Brain microvascular endothelial cell (primary cell): ENCODE measurements at regions not wholly inside any gene's neighbourhood (a gene's known extent, or its start where the extent isn't known, plus 50 kb on each side); places are given as distances from the start of the nearest gene placed in this dataset.

ENCODE experiments used
- DNase-seq: peaks from one replicate; pipeline ENCODE4 v3.0.0-alpha.2; 2020
- H3K27ac ChIP-seq: fragments of 250-450 bp; sonication (Bioruptor Pico); 2 replicates; pipeline ENCODE4 v1.5.1; 2020; ENCODE audit warnings: mild to moderate bottlenecking, moderate library complexity
- H3K27me3 ChIP-seq: fragments of 250-450 bp; sonication (Bioruptor Pico); replicated peaks from 2 replicates; pipeline ENCODE4 v1.5.1; 2020; ENCODE audit warnings: mild to moderate bottlenecking
- H3K36me3 ChIP-seq: fragments of 250-450 bp; sonication (Bioruptor Pico); replicated peaks from 2 replicates; pipeline ENCODE4 v1.5.1; 2020; ENCODE audit warnings: mild to moderate bottlenecking
- H3K4me3 ChIP-seq: 2 replicates; pipeline ENCODE4 v1.5.1; 2011; ENCODE audit warnings: low read depth, mild to moderate bottlenecking, control low read depth, low read length, moderate library complexity
- in situ Hi-C: cut with HindIII; loops from 2 replicates; pipeline ENCODE4 v1.10.0; 2017; ENCODE audit warnings: low sequenced_read_pairs, low pct_ligation_motif_present
- TF ChIP-seq, protein P1 (sequence below): IDR thresholded peaks from 2 replicates; pipeline ENCODE4 v1.5.1; 2011; ENCODE audit warnings: low read depth, mild to moderate bottlenecking, moderate library complexity, low read length, control low read depth, inconsistent platforms; ENCODE audit errors: missing control alignments

DNA sequence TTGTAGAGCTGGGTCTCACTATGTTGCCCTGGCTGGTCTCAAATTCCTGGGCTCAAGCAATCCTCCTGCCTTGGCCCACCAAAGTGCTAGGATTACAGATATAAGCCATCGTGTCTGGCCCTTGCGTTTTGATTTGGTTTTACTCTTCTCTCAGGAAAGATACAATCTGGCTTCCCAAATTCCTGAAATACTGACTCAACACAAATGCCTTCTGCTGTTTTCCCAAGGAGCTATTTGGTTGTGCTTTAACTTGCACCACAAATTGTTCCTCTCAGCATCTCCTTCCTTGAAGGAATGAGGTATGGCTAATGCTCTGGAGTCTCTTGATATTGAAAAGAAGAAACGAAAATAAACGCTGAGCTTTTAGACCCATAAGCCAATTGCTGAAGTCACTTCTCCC is 110.0 kb upstream of the PAX6 start:
- in situ Hi-C loops, result no loop called here

DNA sequence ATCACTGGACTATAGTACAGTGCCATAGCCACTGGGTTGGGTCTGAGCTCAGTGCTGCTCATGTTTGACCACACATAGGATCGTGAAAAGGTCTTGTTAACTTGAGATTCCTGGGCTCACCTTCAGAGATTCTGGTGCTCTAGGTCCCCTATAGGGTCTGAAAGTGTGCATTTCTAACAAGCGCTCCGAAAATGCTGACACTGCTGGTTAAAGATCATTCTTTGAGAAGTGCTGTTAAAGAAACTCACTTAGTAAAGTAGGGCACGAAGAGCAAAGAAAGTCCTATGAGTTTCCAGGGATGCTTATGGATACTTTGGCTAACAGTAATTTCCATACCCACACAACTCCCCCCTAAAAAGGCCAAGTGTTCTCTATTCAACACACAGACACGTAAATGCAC is 108.1 kb upstream of the PAX6 start:
- in situ Hi-C loops, result no loop called here
- Histone ChIP-seq H3K27ac (no peak overlapping the region), H3K4me3 (no peak overlapping the region), H3K27me3 (peaks cover 3% of the 10 kb centered on the region), H3K36me3 (no peaks in the 10 kb centered on the region)
- no peak for DNase-seq
- TF ChIP-seq, protein P1, sequence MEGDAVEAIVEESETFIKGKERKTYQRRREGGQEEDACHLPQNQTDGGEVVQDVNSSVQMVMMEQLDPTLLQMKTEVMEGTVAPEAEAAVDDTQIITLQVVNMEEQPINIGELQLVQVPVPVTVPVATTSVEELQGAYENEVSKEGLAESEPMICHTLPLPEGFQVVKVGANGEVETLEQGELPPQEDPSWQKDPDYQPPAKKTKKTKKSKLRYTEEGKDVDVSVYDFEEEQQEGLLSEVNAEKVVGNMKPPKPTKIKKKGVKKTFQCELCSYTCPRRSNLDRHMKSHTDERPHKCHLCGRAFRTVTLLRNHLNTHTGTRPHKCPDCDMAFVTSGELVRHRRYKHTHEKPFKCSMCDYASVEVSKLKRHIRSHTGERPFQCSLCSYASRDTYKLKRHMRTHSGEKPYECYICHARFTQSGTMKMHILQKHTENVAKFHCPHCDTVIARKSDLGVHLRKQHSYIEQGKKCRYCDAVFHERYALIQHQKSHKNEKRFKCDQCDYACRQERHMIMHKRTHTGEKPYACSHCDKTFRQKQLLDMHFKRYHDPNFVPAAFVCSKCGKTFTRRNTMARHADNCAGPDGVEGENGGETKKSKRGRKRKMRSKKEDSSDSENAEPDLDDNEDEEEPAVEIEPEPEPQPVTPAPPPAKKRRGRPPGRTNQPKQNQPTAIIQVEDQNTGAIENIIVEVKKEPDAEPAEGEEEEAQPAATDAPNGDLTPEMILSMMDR, result no peak

More for the DNA sequence above, 110.0 kb upstream of the PAX6 start:
- DNase-seq, result no peak
- TF ChIP-seq, protein P1, result no peak
- no peak overlapping the region for H3K4me3 ChIP-seq
- H3K36me3 ChIP-seq, result no peaks in the 10 kb centered on the region
- H3K27me3 ChIP-seq, result peaks cover 4% of the 10 kb centered on the region
- H3K27ac ChIP-seq, result no peak overlapping the region

DNA sequence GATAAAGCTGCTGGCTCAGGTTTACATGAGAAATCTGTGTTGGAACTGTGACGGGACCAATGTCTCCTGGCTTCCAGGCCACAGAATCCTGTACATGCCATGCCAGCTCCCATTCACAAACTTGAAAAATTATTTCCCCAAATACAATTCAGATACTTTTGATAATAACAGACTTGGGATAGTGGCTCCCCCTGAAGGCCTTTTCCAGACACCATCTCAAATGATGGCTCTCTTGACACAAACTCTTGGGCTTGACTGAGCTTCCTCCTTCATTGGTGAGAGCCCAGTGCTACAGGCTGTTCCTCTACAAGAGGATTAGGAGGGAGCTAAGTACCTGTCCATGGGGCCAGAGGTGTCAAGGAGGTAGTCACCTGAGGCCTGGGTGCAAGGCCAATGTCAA is 104.7 kb upstream of the PAX6 start:
- Histone ChIP-seq H3K4me3 (no peak overlapping the region), H3K27me3 (no peaks in the 10 kb centered on the region), H3K36me3 (no peaks in the 10 kb centered on the region), H3K27ac (no peak overlapping the region)
- DNase-seq, result no peak
- TF ChIP-seq, protein P1, result no peak
- in situ Hi-C loops, result no loop called here

DNA sequence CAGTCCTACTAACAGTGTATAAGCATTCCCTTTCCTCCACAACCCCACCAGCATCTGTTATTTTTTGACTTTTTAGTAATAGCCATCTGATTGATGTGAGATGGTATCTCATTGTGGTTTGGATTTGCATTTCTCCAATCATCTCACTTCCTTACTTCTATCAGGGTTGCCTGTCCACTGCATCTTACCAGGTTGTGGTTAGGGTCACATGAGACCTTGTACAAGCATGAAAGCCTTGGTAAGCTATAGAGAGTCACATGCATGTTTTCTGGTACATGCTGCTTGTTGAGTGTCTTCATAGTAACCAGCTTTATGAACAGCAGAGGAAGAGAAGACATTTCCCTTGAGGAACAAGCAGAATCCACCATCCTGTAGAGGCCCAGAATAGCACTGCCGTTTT is 102.9 kb upstream of the PAX6 start:
- H3K27ac ChIP-seq, result no peak overlapping the region
- DNase-seq, result no peak
- no peak overlapping the region for H3K4me3 ChIP-seq
- no peaks in the 10 kb centered on the region for H3K36me3 ChIP-seq
- in situ Hi-C loops, result no loop called here
- H3K27me3 ChIP-seq, result no peaks in the 10 kb centered on the region
- TF ChIP-seq, protein P1, result no peak

DNA sequence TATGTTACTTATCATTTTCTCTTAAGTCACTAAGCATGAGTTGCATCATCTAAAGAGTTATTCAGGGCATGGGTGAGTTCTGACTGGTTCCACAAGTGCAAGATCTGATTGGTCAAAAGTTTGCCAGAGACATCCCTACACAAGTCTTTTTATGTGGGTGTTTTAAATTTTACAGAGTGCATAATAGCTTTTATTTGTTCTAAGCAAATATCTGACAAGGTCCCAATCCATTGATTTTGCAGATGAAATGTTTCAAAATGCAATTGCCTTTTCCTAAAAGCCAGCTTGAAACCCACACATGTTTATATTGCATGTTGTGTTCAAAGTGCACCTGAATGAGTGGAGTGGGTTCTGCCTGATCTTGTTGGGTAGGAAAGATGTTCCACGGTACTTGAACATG is 101.7 kb upstream of the PAX6 start:
- Histone ChIP-seq H3K27ac (no peak overlapping the region), H3K36me3 (no peaks in the 10 kb centered on the region), H3K4me3 (no peak overlapping the region), H3K27me3 (no peaks in the 10 kb centered on the region)
- TF ChIP-seq, protein P1, result no peak
- in situ Hi-C loops, result no loop called here
- no peak for DNase-seq

DNA sequence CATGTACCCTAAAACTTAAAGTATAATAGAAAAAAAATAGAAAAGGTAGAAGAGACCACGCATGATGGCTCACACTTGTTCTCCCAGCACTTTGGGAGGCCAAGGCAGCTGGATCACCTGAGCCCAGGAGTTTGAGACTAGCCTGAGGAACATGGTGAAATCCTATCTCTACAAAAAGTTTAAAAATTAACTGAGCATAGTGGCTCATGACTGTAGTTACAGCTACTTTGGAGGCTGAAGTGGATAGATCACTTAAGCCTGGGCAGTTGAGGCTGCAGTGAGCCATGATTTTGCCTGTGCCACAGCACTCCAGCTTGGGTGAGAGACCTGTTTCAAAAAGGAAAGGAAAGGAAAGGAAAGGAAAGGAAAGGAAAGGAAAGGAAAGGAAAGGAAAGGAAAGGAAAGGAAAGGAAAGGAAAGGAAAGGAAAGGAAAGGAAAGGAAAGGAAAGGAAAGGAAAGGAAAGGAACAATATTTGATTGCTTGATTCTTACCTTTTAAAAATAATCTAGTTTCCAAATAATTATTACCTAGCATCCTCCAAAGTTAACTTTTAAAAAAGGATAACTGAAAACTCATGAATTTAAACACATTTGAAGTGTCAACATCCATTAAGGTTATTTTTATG is 99.9 kb upstream of the PAX6 start:
- Histone ChIP-seq H3K27ac (no peak overlapping the region), H3K27me3 (no peaks in the 10 kb centered on the region), H3K4me3 (no peak overlapping the region), H3K36me3 (no peaks in the 10 kb centered on the region)
- TF ChIP-seq, protein P1, result no peak
- in situ Hi-C loops, result no loop called here
- no peak for DNase-seq
